ENCODE measurements at regions not wholly inside any gene's neighbourhood (a gene's known extent, or its start where the extent isn't known, plus 50 kb on each side); places are given as distances from the start of the nearest gene placed in this dataset.

- H3K9me3 ChIP-seq (ENCODE audit: low read depth, low read length, poor library complexity, severe bottlenecking) = no peaks in the 10 kb centered on the region
- POLR2A ChIA-PET (ENCODE audit: low non-redundant PET) = no interaction called here
- no peaks in the 10 kb centered on the region for H3K36me3 ChIP-seq (ENCODE audit: insufficient read depth, low read length, poor library complexity, severe bottlenecking)
- no peak for TF ChIP-seq CTCF (conservative IDR thresholded peaks at IDR 0.05; ENCODE audit: low read depth, low read length)
- H3K4me1 ChIP-seq (ENCODE audit: insufficient read depth, low read length, poor library complexity, severe bottlenecking) = no peaks in the 10 kb centered on the region
- intact Hi-C loops (cut with micrococcal nuclease; ENCODE audit: unreplicated experiment) = no loop called here
- no peak for DNase-seq (ENCODE audit: low spot score)
- CTCF ChIA-PET = no interaction called here
- no TSS peak for BruUV-seq (replicated peaks)
- no peak overlapping the region for H3K4me3 ChIP-seq (ENCODE audit: low read depth, low read length, poor library complexity, severe bottlenecking)
- H3K27ac ChIP-seq (ENCODE audit: low read depth, low read length, poor library complexity, severe bottlenecking) = no peak overlapping the region
- no peaks in the 10 kb centered on the region for H3K27me3 ChIP-seq (replicated peaks; ENCODE audit: insufficient read depth, low read depth, low read length, poor library complexity)
These were observed 584.2 kb upstream of the SLITRK1 start for GRCh38 chr13:84466461-84466860.

- ChIA-PET POLR2A (ENCODE audit: low non-redundant PET) (no interaction called here), CTCF (no interaction called here)
- H3K36me3 ChIP-seq (ENCODE audit: insufficient read depth, low read length, poor library complexity, severe bottlenecking) = no peaks in the 10 kb centered on the region
- intact Hi-C loops (cut with micrococcal nuclease; ENCODE audit: unreplicated experiment) = no loop called here
- H3K4me3 ChIP-seq (ENCODE audit: low read depth, low read length, poor library complexity, severe bottlenecking) = no peak overlapping the region
- H3K27ac ChIP-seq (ENCODE audit: low read depth, low read length, poor library complexity, severe bottlenecking) = no peak overlapping the region
- TF ChIP-seq CTCF (conservative IDR thresholded peaks at IDR 0.05; ENCODE audit: low read depth, low read length) = no peak
- TF ChIP-seq EZH2 (IDR thresholded peaks at IDR 0.05; ENCODE audit: borderline replicate concordance, low read depth, low read length, poor library complexity, severe bottlenecking) = no peak
- no peaks in the 10 kb centered on the region for H3K27me3 ChIP-seq (replicated peaks; ENCODE audit: insufficient read depth, low read depth, low read length, poor library complexity)
- DNase-seq (ENCODE audit: low spot score) = no peak
- H3K4me1 ChIP-seq (ENCODE audit: insufficient read depth, low read length, poor library complexity, severe bottlenecking) = no peaks in the 10 kb centered on the region
- no TSS peak for BruUV-seq (replicated peaks)
- no peaks in the 10 kb centered on the region for H3K9me3 ChIP-seq (ENCODE audit: low read depth, low read length, poor library complexity, severe bottlenecking)
These were observed 578.7 kb upstream of the SLITRK1 start for GRCh38 chr13:84460989-84461388.

GRCh38 chr13:84455143-84455905, 573.0 kb upstream of the SLITRK1 start:
- POLR2A ChIA-PET (ENCODE audit: low non-redundant PET) = interaction anchor here (0.6 kb wide), 1 partner anchor 190 kb away, joined by 3 read pairs; no protein-coding TSS in a partner anchor
- Histone ChIP-seq H3K27me3 (replicated peaks; ENCODE audit: insufficient read depth, low read depth, low read length, poor library complexity) (no peaks in the 10 kb centered on the region), H3K27ac (ENCODE audit: low read depth, low read length, poor library complexity, severe bottlenecking) (no peak overlapping the region), H3K36me3 (ENCODE audit: insufficient read depth, low read length, poor library complexity, severe bottlenecking) (no peaks in the 10 kb centered on the region), H3K9me3 (ENCODE audit: low read depth, low read length, poor library complexity, severe bottlenecking) (no peaks in the 10 kb centered on the region), H3K4me3 (ENCODE audit: low read depth, low read length, poor library complexity, severe bottlenecking) (no peak overlapping the region), H3K4me1 (ENCODE audit: insufficient read depth, low read length, poor library complexity, severe bottlenecking) (no peaks in the 10 kb centered on the region)
- CTCF ChIA-PET = interaction anchor here (0.6 to 0.7 kb wide), 2 partner anchors 179 to 1828 kb away, joined by 6 to 10 read pairs; no protein-coding TSS in a partner anchor
- no peak for TF ChIP-seq EZH2 (IDR thresholded peaks at IDR 0.05; ENCODE audit: borderline replicate concordance, low read depth, low read length, poor library complexity, severe bottlenecking)
- TF ChIP-seq CTCF (conservative IDR thresholded peaks at IDR 0.05; ENCODE audit: low read depth, low read length) = 0 out of 2 replicates have a peak, but pooled peaks have one; percentile 34
- DNase-seq (ENCODE audit: low spot score) = no peak
- no TSS peak for BruUV-seq (replicated peaks)
- intact Hi-C loops (cut with micrococcal nuclease; ENCODE audit: unreplicated experiment) = no loop called here
